ENCODE measurements at regions not wholly inside any gene's neighbourhood (a gene's known extent, or its start where the extent isn't known, plus 50 kb on each side); places are given as distances from the start of the nearest gene placed in this dataset.
"Not testable (repeated sequence)": the region's sequence is repeated elsewhere in the genome, so short reads cannot be mapped to it uniquely, and the experiment has no call there.

GRCh38 chr17:54196751-54197150 is 374.0 kb downstream of the KIF2B start:
- H2AFZ ChIP-seq (ENCODE audit: low read length), result no peak overlapping the region
- H3K79me2 ChIP-seq (ENCODE audit: control insufficient read depth, insufficient read depth, low read length), result no peaks in the 10 kb centered on the region
- no peaks in the 10 kb centered on the region for H3K4me1 ChIP-seq (ENCODE audit: control insufficient read depth, extremely low read depth, insufficient read depth, low read length)
- no peak overlapping the region for H3K27ac ChIP-seq (ENCODE audit: insufficient read depth, low read length)
- TF ChIP-seq CTCF (conservative IDR thresholded peaks at IDR 0.05 in 1 of 2, IDR thresholded peaks at IDR 0.05 in 1 of 2; ENCODE audit: low read depth in 1 of 2, low read length in 2 of 2) (no peak), EZH2 (IDR thresholded peaks at IDR 0.05; ENCODE audit: low read length, missing control alignments) (no peak)
- no peaks in the 10 kb centered on the region for H3K36me3 ChIP-seq (ENCODE audit: control insufficient read depth, insufficient read depth, low read length)
- no peak for DNase-seq (ENCODE audit: low read depth in 2 of 2)
- no peak overlapping the region for H3K4me3 ChIP-seq (replicated peaks in 1 of 4; ENCODE audit: control extremely low read depth in 1 of 4, insufficient read depth in 1 of 4, low read depth in 3 of 4, low read length in 4 of 4)
- no peak overlapping the region for H3K4me2 ChIP-seq (ENCODE audit: extremely low read depth, insufficient read depth, low read length)
- no peaks in the 10 kb centered on the region for H3K9me3 ChIP-seq (ENCODE audit: control insufficient read depth, insufficient read depth, low read depth, low read length)
- H3K27me3 ChIP-seq (ENCODE audit: control insufficient read depth, insufficient read depth, low read length), result no peaks in the 10 kb centered on the region
- H3K9ac ChIP-seq (ENCODE audit: insufficient read depth, low read length), result no peak overlapping the region
- no peaks in the 10 kb centered on the region for H4K20me1 ChIP-seq (ENCODE audit: control insufficient read depth, extremely low read depth, insufficient read depth, low read length)

GRCh38 chr17:54201380-54201779 is 378.7 kb downstream of the KIF2B start:
- H3K9ac ChIP-seq (ENCODE audit: insufficient read depth, low read length); H2AFZ ChIP-seq (ENCODE audit: low read length); H3K4me2 ChIP-seq (ENCODE audit: extremely low read depth, insufficient read depth, low read length); H3K27me3 ChIP-seq (ENCODE audit: control insufficient read depth, insufficient read depth, low read length); H3K36me3 ChIP-seq (ENCODE audit: control insufficient read depth, insufficient read depth, low read length); H3K27ac ChIP-seq (ENCODE audit: insufficient read depth, low read length); DNase-seq (ENCODE audit: low read depth in 2 of 2); H3K4me3 ChIP-seq (replicated peaks in 1 of 4; ENCODE audit: control extremely low read depth in 1 of 4, insufficient read depth in 1 of 4, low read depth in 3 of 4, low read length in 4 of 4); H3K9me3 ChIP-seq (ENCODE audit: control insufficient read depth, insufficient read depth, low read depth, low read length); H3K4me1 ChIP-seq (ENCODE audit: control insufficient read depth, extremely low read depth, insufficient read depth, low read length); H3K79me2 ChIP-seq (ENCODE audit: control insufficient read depth, insufficient read depth, low read length); H4K20me1 ChIP-seq (ENCODE audit: control insufficient read depth, extremely low read depth, insufficient read depth, low read length): not testable (repeated sequence)

GRCh38 chr17:54220829-54221228 is 398.1 kb downstream of the KIF2B start:
- H2AFZ ChIP-seq (ENCODE audit: low read length), result no peak overlapping the region
- no peak overlapping the region for H3K4me3 ChIP-seq (replicated peaks in 1 of 4; ENCODE audit: control extremely low read depth in 1 of 4, insufficient read depth in 1 of 4, low read depth in 3 of 4, low read length in 4 of 4)
- H3K79me2 ChIP-seq (ENCODE audit: control insufficient read depth, insufficient read depth, low read length), result no peaks in the 10 kb centered on the region
- no peaks in the 10 kb centered on the region for H3K9me3 ChIP-seq (ENCODE audit: control insufficient read depth, insufficient read depth, low read depth, low read length)
- H3K9ac ChIP-seq (ENCODE audit: insufficient read depth, low read length), result no peak overlapping the region
- H3K4me2 ChIP-seq (ENCODE audit: extremely low read depth, insufficient read depth, low read length), result no peak overlapping the region
- H3K27me3 ChIP-seq (ENCODE audit: control insufficient read depth, insufficient read depth, low read length), result no peaks in the 10 kb centered on the region
- H3K36me3 ChIP-seq (ENCODE audit: control insufficient read depth, insufficient read depth, low read length), result no peaks in the 10 kb centered on the region
- no peak for TF ChIP-seq EZH2 (IDR thresholded peaks at IDR 0.05; ENCODE audit: low read length, missing control alignments)
- no peak for TF ChIP-seq CTCF (conservative IDR thresholded peaks at IDR 0.05 in 1 of 2, IDR thresholded peaks at IDR 0.05 in 1 of 2; ENCODE audit: low read depth in 1 of 2, low read length in 2 of 2)
- H3K27ac ChIP-seq (ENCODE audit: insufficient read depth, low read length), result no peak overlapping the region
- DNase-seq (ENCODE audit: low read depth in 2 of 2), result no peak
- no peaks in the 10 kb centered on the region for H4K20me1 ChIP-seq (ENCODE audit: control insufficient read depth, extremely low read depth, insufficient read depth, low read length)
- no peaks in the 10 kb centered on the region for H3K4me1 ChIP-seq (ENCODE audit: control insufficient read depth, extremely low read depth, insufficient read depth, low read length)

- Histone ChIP-seq H3K27ac (ENCODE audit: insufficient read depth, low read length) (no peak overlapping the region), H3K4me2 (ENCODE audit: extremely low read depth, insufficient read depth, low read length) (no peak overlapping the region), H3K27me3 (ENCODE audit: control insufficient read depth, insufficient read depth, low read length) (no peaks in the 10 kb centered on the region), H3K36me3 (ENCODE audit: control insufficient read depth, insufficient read depth, low read length) (no peaks in the 10 kb centered on the region), H3K9me3 (ENCODE audit: control insufficient read depth, insufficient read depth, low read depth, low read length) (no peaks in the 10 kb centered on the region), H4K20me1 (ENCODE audit: control insufficient read depth, extremely low read depth, insufficient read depth, low read length) (no peaks in the 10 kb centered on the region), H2AFZ (ENCODE audit: low read length) (no peak overlapping the region), H3K79me2 (ENCODE audit: control insufficient read depth, insufficient read depth, low read length) (no peaks in the 10 kb centered on the region), H3K4me3 (replicated peaks in 1 of 4; ENCODE audit: control extremely low read depth in 1 of 4, insufficient read depth in 1 of 4, low read depth in 3 of 4, low read length in 4 of 4) (no peak overlapping the region), H3K4me1 (ENCODE audit: control insufficient read depth, extremely low read depth, insufficient read depth, low read length) (no peaks in the 10 kb centered on the region), H3K9ac (ENCODE audit: insufficient read depth, low read length) (no peak overlapping the region)
- DNase-seq (ENCODE audit: low read depth in 2 of 2), result no peak
- no peak for TF ChIP-seq EZH2 (IDR thresholded peaks at IDR 0.05; ENCODE audit: low read length, missing control alignments)
Measured at GRCh38 chr17:54221499-54221898, 398.8 kb downstream of the KIF2B start.
